ENCODE measurements at regions not wholly inside any gene's neighbourhood (a gene's known extent, or its start where the extent isn't known, plus 50 kb on each side); places are given as distances from the start of the nearest gene placed in this dataset.
"Not testable (repeated sequence)": the region's sequence is repeated elsewhere in the genome, so short reads cannot be mapped to it uniquely, and the experiment has no call there.

DNA sequence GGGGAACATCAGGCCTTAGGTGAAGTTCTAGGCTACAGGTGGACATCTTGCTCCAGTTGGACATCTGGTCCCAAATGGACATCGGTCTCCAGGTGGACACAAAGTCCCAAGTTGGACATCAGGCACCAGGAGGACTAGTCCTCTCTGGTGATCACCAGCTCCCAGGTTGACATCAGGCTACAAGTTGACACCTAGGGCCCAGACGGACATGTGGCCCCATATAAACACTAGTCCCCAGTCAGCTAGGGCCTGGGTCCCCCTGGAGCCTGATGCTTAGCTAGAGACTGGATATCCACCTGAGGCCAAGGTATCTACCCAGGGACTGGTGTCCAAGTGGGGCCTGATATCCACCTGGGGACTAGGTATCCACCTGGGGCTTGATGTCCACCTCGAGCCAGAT lies 75.8 kb upstream of the ZNF337 start:
- not testable (repeated sequence) for DNase-seq

GRCh38 chr20:25771818-25772217 lies 75.2 kb upstream of the ZNF337 start:
- DNase-seq = not testable (repeated sequence)

GRCh38 chr20:25761596-25761995 lies 64.9 kb upstream of the ZNF337 start:
- DNase-seq = no peak

DNA sequence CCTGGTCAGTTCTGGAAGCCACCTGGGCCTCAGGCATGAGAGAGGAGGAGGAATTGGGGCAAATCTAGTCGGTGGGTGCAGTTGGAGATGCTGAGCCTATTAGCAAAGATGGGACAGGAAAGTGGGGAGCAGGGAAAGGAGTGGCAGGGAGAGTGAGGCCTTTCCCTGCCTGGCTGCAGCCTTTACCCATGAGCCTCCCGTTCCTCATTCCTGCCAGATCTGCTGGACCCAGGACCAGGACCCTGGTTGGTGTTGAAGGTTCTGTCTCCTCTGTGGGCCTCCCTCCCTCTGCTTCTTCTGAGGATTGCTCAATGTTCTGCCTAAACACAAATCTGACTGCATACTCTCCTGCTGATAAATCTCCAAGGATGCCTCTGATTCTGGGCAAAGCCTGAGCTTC lies 64.4 kb upstream of the ZNF337 start:
- not testable (repeated sequence) for DNase-seq

DNA sequence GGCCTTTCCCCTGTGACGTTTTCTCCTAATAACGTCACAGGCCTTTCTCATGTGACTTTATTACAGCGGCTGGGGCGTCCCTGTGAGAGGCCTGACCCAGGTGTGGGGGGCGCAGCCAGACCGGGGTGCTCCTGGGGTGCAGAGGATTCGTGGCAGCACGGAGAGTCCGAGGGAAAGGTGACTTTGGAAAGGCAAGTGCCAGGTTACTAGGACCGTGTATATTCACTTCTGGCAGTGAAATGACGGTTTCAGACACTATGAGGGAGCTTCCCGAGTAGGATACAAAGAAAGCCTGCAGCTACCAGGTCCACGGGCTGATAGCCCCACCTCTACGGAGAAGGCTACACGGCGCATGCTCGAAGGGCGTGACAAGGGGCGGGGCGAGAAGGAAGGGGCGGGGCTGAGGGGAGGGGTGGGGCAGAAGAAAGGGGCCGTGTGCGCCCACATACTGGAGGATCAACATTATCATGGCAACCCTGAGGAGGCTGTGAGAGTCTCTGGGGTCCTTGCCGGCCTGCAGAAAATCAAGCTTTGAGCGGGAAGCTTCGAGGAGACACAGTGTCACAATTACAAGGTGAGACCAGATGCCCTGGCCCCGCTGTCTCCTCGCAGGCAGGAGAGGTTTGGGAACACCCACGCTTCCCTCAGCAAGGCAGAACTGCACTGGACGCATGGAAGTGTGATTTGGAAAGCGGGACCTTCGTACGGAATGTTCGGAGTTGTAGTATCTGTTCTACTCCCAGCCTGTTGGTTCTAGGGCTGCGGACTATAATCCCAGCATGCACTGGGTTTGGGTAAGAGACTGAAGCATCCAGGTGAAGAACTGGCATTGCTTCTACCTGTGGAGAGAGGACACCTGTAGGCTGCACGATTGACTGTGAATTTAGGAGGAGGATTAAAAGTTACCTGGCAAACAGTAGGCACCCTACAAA lies 54.4 kb upstream of the ZNF337 start:
- peak; percentile 33 for DNase-seq

DNA sequence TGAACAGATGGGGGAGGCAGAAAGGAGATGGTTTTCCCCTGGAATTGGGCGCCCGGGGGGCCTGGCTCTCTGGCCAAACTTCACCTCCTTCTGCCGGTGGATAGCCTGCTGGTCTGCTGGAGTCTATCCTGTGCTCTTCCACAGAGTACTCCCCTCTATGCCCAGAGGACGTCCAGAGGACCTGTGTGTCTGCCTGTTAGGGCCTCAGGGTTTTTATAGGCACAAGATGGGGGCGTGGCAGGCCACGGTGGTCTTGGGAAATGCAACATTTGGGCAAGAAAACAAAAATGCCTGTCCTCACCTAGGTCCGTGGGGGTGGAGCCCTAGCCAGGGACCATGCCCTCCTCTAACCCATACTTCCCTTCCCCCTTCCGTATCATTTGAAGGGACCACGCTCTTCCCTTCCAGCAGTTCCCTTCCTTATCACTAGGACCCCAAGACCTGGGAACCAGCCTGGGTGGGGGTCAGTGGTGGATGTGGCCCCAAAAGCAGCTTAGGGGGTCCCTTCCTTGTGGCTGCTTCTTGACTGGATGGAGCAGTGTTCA lies 53.6 kb upstream of the ZNF337 start:
- no peak for DNase-seq

DNA sequence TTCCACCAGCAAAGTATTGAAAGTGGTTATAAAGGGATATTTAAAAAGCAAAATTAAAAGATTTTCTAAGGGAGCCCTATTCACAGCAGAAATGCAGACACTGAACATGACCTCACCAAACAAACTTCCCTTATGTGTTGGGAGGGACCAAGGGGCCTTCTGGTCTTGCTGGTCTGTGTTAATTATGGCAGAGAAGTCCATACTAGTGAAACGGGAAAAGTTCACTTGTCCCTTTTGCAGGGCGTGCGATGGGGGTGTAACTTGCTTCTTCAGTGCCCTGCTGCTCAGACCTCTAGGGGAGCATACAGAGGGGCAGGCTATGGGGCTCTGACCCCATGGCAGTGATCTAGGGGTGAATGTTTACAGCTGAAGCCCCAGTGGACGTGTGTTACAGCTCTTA lies 53.0 kb upstream of the ZNF337 start:
- no peak for DNase-seq

Measured in retina (tissue), 1 donor.